ENCODE measurements at regions not wholly inside any gene's neighbourhood (a gene's known extent, or its start where the extent isn't known, plus 50 kb on each side); places are given as distances from the start of the nearest gene placed in this dataset.
"Not testable (repeated sequence)": the region's sequence is repeated elsewhere in the genome, so short reads cannot be mapped to it uniquely, and the experiment has no call there.

DNA sequence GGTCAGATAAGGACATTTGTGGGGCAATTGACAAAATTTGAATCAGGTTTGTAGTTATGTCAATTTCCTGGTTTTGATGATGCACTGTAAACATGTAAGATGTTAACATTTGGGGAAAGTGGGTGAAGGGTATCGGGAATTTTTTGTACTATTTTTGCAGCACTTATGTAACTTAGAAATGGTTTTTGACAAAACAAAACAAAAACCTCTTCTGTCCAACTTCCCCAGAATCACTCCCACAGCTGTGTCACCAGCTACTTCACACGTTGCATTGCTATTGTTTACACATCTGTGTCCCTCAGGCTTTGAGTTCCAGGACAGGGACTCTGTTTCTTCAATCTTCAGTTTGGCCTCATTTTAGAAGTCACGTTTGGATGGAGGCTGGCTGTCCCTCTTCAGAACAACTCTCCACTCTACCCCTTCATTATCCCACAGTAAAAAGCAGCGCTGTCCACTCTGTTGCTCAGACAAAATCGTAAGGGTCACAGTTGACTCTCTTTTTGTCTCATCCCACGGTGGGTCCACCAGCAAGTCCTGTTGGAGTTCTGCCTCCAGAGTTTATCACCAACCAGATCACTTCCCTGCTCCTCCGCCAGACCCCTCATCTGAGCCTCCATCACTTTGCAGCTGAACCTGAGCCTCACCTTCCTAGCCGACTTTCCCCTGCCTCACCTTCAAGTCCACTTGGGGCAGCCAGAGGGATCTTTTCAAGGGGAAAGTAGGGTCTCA is 63.2 kb downstream of the NENF start:
- DNase-seq (ENCODE audit: low read depth, low spot score): no peak

DNA sequence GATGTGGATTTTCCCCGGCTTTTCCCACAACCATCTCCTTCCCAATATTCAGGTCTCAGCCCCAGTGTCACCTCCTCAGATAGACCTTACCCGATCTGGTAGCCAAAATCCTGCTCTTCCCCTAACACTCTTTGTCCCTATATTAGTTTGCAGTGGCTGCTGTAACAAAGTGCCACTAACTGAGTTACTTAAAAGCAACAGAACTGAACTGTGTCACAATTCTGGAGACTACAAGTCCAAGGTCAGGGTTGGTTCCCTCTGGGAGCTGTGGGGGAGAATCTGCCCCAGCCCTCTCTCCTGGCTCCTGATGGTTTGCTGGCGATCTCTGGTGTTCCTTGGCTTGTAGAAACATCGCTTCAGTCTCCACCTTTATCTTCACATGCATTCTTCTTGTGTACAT is 64.0 kb downstream of the NENF start:
- no peak for DNase-seq (ENCODE audit: low read depth, low spot score)

DNA sequence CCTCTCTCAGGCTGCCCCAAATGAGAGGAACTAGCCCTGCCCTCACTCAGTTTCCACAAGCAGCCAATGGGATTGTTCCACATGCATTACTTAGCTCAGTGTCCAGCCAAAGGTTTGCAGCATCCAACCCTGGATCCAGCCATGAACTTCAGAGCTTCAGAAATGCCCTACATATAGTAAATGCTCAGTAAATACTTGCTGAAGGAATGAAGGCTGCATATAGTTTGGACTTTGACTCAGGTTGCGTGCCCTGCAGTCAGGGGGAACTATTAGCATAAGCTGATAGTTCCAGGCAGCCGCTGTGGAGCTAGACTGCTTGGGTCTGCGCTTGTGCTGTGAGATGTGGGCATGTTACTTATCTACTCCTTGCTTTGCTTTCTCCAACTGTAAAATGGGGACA is 64.8 kb downstream of the NENF start:
- no peak for DNase-seq (ENCODE audit: low read depth, low spot score)

DNA sequence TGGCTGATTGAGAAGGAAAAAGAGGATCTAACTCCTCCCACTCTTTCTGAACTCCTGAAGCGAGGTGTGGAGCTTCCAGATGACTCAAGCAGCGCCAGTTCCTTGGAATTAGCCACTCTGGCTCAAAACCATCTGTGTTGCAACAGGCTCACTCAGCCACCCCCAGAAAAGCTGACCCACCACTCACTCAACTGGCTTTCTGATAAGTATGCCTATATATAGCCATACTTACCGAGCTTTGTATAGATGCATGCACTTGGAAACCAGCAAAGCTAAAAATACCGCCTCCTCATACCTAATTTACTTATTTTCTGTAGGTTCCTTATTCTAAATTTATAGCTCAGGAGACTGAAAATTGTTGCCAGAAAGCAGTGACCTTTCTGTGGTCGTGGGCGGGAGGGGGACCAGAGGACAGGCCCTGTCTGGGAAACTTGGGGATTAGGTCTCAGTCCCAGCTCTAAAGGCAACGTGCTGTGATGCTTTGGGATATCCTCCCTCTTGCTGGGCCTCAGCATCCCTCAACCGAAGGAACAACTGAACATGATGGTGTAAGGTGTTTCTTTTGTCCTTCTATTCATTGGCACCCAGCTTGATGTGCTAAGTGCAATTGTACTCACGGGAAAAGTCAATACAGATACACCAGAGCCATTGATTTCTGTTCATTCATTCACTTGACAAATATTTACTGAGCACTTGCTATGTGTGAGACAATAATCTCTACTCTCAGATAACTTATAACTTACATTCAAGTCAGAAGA is 65.7 kb downstream of the NENF start:
- DNase-seq (ENCODE audit: low read depth, low spot score): no peak

DNA sequence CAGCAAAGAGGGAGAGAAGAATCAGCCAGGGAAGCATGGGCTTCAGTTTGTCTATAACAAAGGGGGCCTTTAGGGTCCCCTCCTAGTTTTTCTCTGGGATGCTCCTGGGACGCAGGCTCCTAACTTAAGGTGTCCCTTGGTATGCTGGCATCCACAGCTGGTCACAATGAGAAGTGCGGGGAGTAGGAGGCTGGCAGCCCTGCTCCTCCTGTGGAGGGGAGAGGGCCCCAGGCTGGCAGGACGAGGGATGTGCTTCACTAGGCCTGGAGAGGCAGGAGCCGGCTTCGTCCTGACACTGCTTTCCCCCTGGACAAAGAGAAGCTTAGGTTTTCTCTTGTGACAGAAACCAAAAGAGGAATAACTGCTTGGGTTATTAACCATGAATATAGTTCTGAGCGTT is 67.6 kb downstream of the NENF start:
- no peak for DNase-seq (ENCODE audit: low read depth, low spot score)

DNA sequence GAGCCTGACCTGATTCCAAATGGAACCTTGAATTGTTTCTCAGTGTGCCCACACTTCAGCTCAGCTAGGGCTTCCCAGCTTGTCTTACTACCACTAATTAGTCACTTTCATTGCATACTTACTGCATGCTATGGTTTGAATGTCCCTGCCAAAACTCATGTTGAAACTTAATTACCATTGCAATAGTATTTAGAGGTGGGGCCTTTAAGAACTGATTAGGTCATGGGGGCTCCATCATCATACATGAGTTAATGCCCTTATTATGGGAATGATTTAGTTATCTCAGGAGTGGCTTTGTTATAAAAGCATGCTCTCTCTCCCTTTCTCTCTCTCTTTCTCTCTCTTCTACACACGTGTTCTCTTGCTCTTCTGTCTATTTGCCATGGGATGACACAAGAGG is 68.3 kb downstream of the NENF start:
- DNase-seq (ENCODE audit: low read depth, low spot score): no peak

DNA sequence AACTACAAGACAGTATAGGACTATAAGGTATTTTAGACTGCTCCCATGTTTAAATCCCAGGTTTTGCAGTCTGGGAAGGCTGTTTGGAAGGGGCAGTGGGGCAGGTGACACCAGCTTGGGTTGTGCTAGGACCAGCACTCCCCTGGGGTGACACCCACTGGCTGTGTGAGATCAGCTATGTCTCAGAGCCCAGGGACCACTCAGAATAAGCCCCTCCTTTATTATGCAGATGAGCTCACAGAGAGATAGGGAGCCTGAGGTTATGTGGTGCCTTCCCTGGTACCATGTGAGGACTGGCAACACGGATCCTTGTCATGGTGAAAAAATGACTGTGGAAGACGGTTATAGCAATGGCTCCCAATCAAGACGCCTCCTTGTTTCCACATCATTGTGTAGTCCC is 71.0 kb downstream of the NENF start:
- DNase-seq (ENCODE audit: low read depth, low spot score): no peak

DNA sequence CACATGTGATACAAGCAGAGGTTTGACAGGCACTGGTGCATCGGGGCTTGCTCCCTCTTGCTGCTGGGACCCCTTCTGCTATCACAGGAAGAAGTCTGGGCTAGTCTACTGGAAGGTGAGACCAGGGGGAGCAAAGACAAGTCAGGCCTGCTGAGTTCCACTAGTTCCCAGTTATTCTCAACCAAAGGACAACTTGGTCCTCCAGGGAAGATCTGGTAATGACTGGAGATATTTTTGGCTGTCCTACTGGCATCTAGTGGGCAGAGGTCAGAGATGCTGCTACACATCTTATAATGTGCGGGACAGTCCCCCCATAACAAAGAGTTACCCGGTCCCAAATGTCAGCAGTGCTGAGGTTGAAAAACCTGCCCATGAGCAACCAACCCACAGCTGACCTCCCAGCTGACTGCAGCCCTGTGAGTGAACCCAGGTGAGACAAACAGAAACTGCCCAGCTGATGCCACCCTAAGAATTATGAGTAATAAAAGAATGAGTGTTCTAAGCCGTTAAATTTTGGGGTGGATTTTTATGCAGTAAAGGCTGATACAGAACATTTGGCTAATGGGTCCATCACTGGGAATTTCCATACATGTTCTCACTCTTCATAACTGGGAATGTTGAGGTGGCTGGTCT is 71.6 kb downstream of the NENF start:
- DNase-seq (ENCODE audit: low read depth, low spot score): no peak

DNA sequence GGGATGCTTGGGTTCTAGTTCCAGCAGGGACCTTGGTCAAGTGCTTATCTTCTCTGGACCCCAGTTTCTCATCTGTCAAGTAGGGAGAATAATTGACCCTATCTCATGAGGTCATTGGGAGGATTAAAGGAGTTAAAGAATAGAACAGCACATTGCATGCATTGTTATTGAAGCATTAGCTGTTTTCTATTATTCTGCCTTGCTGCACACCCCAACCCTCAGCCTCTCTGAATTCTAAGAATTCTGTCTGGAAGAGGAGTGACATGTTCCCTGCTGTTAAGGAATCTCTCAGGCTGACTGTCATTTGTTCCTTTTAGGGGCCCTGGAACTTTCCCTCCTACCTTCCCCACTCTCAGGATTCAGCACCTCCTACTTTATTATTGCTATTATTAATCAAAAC is 73.9 kb downstream of the NENF start:
- no peak for DNase-seq (ENCODE audit: low read depth, low spot score)

DNA sequence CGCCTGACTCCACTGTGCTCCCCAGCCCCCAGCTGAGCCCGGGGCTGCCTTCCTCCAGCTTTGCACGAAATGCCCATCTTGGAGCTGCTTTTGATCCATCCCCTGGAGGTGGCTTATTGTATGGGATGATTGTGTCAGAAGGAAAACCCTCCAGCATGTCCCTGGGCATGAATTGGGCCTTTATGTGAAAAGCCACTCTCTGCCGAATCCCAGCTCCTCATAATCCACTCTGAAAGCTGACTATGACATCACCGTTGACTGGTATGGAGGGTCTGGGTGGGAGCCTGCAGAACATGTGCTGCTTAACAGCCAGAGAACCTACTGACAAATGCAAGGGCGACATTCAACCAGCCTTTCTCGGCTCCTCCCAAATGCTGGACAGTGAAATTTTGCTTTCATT is 74.6 kb downstream of the NENF start:
- no peak for DNase-seq (ENCODE audit: low read depth, low spot score)

DNA sequence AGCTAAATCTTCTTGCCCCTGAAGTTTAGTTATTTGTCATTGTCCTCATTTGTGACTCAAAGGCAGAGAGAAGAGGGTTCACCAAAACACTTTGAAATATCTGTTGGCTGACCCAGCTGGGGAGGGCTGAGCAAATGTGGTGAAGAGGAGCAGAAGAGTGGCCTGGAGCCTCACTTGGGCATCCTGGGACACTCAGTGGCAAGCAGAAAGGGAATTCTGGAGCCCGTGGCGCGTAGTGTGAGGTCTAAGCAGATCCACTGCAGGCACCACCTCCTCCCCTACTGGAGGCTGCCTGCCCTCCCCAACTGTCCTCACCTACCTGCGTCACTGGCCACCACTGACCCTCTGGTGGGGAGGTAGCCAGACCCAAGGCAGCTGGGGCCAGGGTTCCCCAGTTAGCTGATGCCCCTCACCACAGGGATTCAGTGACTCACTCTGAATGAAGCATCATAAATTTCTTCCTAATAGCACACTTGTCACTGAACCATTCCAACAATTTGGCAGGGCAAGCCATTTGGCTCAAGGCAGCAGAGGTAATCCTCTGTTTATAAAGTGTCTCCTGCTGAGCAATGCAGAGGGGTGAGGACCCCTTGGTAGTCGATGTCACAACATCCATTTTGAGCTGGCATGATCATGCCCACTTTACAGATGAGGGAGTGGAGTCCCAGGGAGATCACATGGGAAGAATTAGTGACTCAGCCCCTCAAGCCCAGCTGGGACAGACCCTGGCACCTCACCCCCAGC is 80.3 kb downstream of the NENF start:
- no peak for DNase-seq (ENCODE audit: low read depth, low spot score)

DNA sequence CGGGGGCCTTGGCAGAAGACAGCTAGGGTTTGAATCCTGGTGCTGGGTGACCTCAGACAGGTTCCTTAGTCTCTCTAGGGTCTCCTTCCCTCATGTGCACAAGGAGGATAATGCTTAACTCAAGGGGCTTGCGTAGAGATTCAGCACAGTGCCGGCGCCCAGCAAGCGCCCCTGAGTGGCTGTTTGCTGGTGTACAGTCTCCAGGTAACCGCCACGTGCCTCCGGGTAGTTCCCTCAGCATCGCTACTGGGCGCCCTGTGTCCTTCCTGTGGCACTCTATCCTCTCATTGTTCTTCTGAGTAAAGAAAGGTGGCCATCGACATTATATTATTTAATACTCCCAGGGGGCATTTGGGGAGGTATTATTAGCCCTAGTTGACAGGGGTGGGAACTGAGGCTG is 80.9 kb downstream of the NENF start:
- no peak for DNase-seq (ENCODE audit: low read depth, low spot score)

DNA sequence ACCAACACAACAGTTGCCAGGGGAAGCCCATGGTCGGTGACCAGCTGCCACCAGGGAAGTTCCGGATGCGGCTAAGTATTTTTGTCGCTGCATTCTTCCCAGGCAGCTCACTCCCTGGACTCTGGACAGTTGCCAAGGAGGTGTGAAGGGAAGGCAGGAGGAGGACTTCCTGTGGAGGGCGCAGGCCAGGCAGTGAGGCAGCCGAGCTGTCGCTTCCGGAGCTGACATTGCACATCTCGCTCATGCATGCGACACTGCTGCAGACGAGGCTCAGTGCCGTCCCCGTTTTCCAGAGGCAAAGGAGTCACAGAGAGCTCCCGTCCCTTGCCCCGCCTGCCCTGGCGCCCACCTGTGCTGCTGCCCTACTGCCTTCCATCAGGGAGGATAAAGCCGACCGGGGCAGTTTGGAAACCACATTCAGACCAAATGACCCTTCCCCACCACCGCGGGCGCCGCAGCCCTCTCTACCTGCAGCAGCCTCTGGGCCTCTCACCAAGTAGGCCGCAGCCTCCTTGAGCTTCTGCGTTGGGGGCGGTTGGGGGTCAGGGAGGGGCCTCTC is 81.4 kb downstream of the NENF start:
- no peak for DNase-seq (ENCODE audit: low read depth, low spot score)

DNA sequence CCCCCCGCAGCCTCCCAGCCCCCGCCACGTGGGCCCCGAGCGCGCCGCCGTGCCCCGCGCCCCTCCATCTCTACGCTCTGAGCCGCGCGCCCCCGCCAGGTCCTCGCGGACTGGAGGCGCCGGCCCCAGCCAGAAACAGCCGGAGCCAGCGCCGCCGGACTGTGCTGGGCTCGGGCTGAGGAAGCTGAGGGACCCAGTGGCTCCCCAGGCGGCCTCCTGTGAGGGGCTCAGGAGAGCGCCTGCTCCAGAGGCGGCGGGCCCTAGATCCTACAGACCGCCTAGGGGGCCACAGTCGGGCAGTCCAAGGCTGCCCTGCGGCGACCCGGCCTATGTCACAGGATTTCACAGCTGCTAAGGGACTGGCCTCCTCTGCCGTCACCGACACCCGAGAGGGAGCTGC is 82.1 kb downstream of the NENF start:
- DNase-seq (ENCODE audit: low read depth, low spot score): no peak

DNA sequence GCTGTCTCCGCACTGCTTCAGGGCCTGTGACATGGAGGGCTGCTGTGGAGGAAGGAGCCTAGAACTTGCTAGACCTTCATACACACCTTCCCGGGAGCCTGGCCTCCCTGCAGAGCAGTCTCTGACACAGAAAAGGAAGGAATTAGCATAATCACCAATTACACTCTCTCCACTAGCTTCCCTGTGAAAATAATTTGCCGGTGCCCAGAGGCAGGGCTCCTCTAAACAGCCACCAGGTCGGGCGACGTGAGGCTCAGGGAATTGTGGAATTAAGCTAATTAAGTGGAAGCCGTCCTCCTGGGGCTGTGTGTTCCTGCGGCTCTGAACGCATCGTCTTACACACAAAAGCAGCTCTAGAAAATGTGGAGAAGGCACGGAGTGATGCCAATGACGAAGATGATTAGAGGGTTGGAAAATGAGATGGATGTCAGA is 82.6 kb downstream of the NENF start:
- no peak for DNase-seq (ENCODE audit: low read depth, low spot score)

DNA sequence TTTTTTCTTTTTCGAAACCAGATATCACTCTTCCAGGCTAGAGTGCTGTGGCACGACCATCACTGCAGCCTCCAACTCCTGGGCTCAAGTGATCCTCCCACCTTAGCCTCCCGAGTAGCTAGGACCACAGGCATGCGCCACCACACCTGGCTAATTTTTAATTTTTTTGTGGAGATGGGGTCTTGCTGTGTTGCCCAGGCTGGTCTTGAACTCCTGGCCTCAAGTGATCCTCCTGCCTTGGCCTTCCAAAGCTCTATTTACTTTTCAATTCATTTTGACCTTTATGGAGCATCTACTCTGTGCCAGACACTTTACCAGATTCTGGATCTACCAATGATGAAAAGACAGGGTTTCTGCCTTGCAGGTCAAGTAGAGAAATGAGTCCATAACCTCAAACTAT is 83.3 kb downstream of the NENF start:
- DNase-seq (ENCODE audit: low read depth, low spot score): not testable (repeated sequence)

DNA sequence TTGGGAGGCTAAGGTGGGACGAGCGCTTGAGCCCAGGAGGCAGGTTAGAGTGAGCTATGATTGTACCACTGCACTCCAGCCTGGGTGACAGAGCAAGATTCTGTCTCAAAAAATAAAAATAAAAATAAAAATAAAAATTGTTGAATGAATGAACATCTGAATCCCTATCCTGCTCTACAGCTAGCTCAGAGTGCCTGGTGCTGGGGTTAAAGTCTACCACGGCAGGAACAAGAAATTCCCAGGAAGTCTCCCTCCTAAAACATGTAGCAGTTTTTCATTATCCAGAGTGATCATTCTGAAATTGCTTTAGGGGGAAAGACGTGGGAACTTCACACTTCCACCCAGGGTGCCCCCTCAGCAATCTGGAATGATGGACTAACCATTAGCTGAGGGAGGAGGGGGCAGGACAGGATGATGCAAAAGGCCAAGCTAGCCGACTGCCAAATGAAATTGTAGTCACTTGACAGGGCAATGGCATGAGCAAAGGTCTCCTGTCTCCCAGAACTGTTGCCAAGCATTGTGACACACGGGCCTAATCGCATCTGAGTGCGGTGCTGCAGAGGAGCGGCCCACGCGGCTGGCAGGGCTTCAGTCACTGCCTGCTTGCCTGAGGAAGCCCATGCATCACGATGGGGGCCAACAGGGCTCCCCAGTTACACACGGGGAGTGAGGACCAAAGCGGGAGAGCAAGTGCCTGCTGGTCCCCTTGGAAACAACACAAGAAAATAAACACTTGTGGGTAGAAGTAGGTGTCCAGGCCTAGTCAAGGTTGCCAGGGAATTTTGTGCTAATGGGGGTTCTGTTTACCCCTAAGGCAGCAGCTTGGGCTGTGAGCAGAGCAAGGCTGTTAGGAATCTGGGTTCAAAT is 85.7 kb downstream of the NENF start:
- no peak for DNase-seq (ENCODE audit: low read depth, low spot score)

DNA sequence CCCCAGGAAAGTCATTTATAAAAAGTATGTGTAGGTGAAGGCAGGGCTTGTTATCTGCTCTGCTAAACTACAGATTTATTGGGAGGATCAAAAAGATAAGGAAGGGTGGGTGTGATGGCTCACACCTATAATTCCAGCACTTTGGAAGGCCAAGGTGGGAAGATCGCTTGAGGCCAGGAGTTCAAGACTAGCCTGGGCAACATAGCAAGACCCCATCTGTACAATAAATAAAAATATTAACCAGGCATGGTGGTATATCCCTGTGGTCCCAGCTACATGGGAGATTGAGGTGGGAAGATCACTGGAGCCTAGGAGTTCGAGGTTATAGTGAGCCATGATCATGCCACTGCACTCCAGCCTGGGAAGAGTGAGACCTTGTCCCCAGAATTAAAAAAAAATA is 86.4 kb downstream of the NENF start:
- no peak for DNase-seq (ENCODE audit: low read depth, low spot score)

DNA sequence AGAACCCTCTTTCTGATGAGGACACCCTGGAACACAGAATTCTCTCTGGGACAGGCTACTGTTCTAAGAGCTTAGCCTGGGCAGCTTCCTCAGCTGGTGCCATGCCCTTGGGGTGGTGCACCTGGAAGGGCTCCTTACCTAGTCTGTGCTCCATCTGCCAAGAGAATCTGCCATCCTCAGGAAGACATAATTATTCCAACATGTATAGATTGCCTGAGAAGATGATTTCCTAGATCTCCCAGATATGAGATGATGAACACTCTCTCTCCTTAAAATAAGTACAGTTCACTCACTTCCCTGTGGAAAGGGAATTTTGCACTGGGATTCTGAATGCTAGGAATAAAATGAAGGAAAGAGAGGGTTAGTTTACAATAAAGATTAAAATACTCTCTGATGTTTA is 87.6 kb downstream of the NENF start:
- DNase-seq (ENCODE audit: low read depth, low spot score): no peak

DNA sequence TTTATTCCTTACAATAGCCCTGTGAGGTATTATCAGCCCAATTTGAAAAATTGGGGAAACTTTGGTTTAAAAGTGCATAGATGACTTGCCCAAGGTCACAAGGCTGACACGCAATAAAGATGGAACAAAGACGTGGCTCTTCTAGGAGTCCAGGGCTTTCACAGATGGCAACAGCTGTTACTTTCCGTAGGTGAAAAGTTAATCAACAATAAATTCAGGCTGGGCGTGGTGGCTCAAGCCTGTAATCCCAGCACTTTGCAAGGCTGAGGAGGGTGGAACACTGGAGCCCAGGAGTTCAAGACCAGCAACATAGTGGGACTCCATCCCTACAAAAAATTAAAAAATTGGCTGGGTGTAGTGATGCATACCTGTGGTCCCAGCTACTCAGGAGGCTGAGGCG is 87.8 kb upstream of the ATF3 start:
- DNase-seq (ENCODE audit: low read depth, low spot score): no peak

Data from pulmonary artery endothelial cell (primary cell).